ENCODE measurements at regions not wholly inside any gene's neighbourhood (a gene's known extent, or its start where the extent isn't known, plus 50 kb on each side); places are given as distances from the start of the nearest gene placed in this dataset.

GRCh38 chr14:100396266-100396795 is 73.2 kb downstream of the SLC25A47 start:
- H3K4me1 ChIP-seq = peaks cover 23% of the 10 kb centered on the region

GRCh38 chr14:100397005-100397404 is 73.9 kb downstream of the SLC25A47 start:
- Histone ChIP-seq H3K9ac (no peak overlapping the region), H3K27ac (no peak overlapping the region), H4K20me1 (0 out of 2 replicates have a peak, but pooled peaks cover 16% of the 10 kb centered on the region), H3K4me2 (no peak overlapping the region), H3K4me3 (no peak overlapping the region), H3K36me3 (no peaks in the 10 kb centered on the region), H3K4me1 (peaks cover 25% of the 10 kb centered on the region), H3K9me3 (no peaks in the 10 kb centered on the region), H3K27me3 (no peaks in the 10 kb centered on the region)
- TF ChIP-seq Cebpa-rat (IDR thresholded peaks at IDR 0.05) = no peak

More at GRCh38 chr14:100396266-100396795, 73.2 kb downstream of the SLC25A47 start:
- 0 out of 2 replicates have a peak, but pooled peaks cover 9% of the 10 kb centered on the region for H4K20me1 ChIP-seq
- H3K9me3 ChIP-seq = no peaks in the 10 kb centered on the region
- H3K4me2 ChIP-seq = no peak overlapping the region
- H3K27me3 ChIP-seq = no peaks in the 10 kb centered on the region
- no peak overlapping the region for H3K27ac ChIP-seq
- H3K4me3 ChIP-seq = no peak overlapping the region
- no peaks in the 10 kb centered on the region for H3K36me3 ChIP-seq
- no peak for TF ChIP-seq Cebpa-rat (IDR thresholded peaks at IDR 0.05)
- H3K9ac ChIP-seq = no peak overlapping the region

- TF ChIP-seq Cebpa-rat (IDR thresholded peaks at IDR 0.05) = no peak
- Histone ChIP-seq H3K27ac (no peak overlapping the region), H3K4me2 (no peak overlapping the region), H4K20me1 (0 out of 2 replicates have a peak, but pooled peaks cover 11% of the 10 kb centered on the region), H3K27me3 (no peaks in the 10 kb centered on the region), H3K4me3 (no peak overlapping the region), H3K9ac (no peak overlapping the region), H3K36me3 (no peaks in the 10 kb centered on the region), H3K4me1 (peaks cover 21% of the 10 kb centered on the region), H3K9me3 (no peaks in the 10 kb centered on the region)
Measured at GRCh38 chr14:100398044-100398443, 74.9 kb downstream of the SLC25A47 start.

GRCh38 chr14:100399052-100399849 is 76.1 kb downstream of the SLC25A47 start:
- Histone ChIP-seq H3K9me3 (no peaks in the 10 kb centered on the region), H3K9ac (no peak overlapping the region), H3K27ac (no peak overlapping the region), H3K4me3 (no peak overlapping the region), H3K27me3 (no peaks in the 10 kb centered on the region), H3K36me3 (no peaks in the 10 kb centered on the region), H3K4me1 (peaks cover 25% of the 10 kb centered on the region), H3K4me2 (no peak overlapping the region), H4K20me1 (0 out of 2 replicates have a peak, but pooled peaks cover 11% of the 10 kb centered on the region)
- no peak for TF ChIP-seq Cebpa-rat (IDR thresholded peaks at IDR 0.05)

- Histone ChIP-seq H3K9me3 (no peaks in the 10 kb centered on the region), H4K20me1 (0 out of 2 replicates have a peak, but pooled peaks cover 11% of the 10 kb centered on the region), H3K27me3 (no peaks in the 10 kb centered on the region), H3K27ac (no peak overlapping the region), H3K36me3 (no peaks in the 10 kb centered on the region), H3K4me3 (no peak overlapping the region), H3K4me1 (peaks cover 32% of the 10 kb centered on the region), H3K9ac (no peak overlapping the region), H3K4me2 (no peak overlapping the region)
- TF ChIP-seq Cebpa-rat (IDR thresholded peaks at IDR 0.05) = no peak
Measured at GRCh38 chr14:100400115-100400514, 77.0 kb downstream of the SLC25A47 start.

- Histone ChIP-seq H4K20me1 (0 out of 2 replicates have a peak, but pooled peaks cover 11% of the 10 kb centered on the region), H3K9ac (no peak overlapping the region), H3K4me2 (no peak overlapping the region; the same call in 1 of the 2 replicates), H3K9me3 (no peaks in the 10 kb centered on the region), H3K4me1 (peaks cover 36% of the 10 kb centered on the region), H3K27me3 (no peaks in the 10 kb centered on the region), H3K4me3 (no peak overlapping the region), H3K27ac (no peak overlapping the region), H3K36me3 (no peaks in the 10 kb centered on the region)
- TF ChIP-seq Cebpa-rat (IDR thresholded peaks at IDR 0.05) = no peak
Measured at GRCh38 chr14:100401031-100401692, 78.0 kb downstream of the SLC25A47 start.

GRCh38 chr14:100401792-100402191 is 78.7 kb downstream of the SLC25A47 start:
- no peak for TF ChIP-seq Cebpa-rat (IDR thresholded peaks at IDR 0.05)
- Histone ChIP-seq H3K4me1 (peaks cover 42% of the 10 kb centered on the region), H4K20me1 (0 out of 2 replicates have a peak, but pooled peaks cover 11% of the 10 kb centered on the region), H3K27me3 (no peaks in the 10 kb centered on the region), H3K9ac (no peak overlapping the region), H3K4me2 (no peak overlapping the region), H3K9me3 (no peaks in the 10 kb centered on the region), H3K27ac (no peak overlapping the region), H3K4me3 (no peak overlapping the region), H3K36me3 (no peaks in the 10 kb centered on the region)

GRCh38 chr14:100402631-100403030 is 79.5 kb downstream of the SLC25A47 start:
- Histone ChIP-seq H3K27me3 (no peaks in the 10 kb centered on the region), H4K20me1 (0 out of 2 replicates have a peak, but pooled peaks cover 11% of the 10 kb centered on the region), H3K4me1 (peaks cover 50% of the 10 kb centered on the region), H3K27ac (no peak overlapping the region), H3K4me2 (no peak overlapping the region), H3K4me3 (no peak overlapping the region), H3K9ac (no peak overlapping the region), H3K36me3 (no peaks in the 10 kb centered on the region), H3K9me3 (no peaks in the 10 kb centered on the region)
- TF ChIP-seq Cebpa-rat (IDR thresholded peaks at IDR 0.05) = no peak

GRCh38 chr14:100403105-100403504 is 80.0 kb downstream of the SLC25A47 start:
- H3K4me2 ChIP-seq = no peak overlapping the region
- no peak overlapping the region for H3K4me3 ChIP-seq
- peaks cover 50% of the 10 kb centered on the region for H3K4me1 ChIP-seq
- no peak overlapping the region for H3K27ac ChIP-seq
- H3K9ac ChIP-seq = no peak overlapping the region
- no peaks in the 10 kb centered on the region for H3K36me3 ChIP-seq
- H3K9me3 ChIP-seq = no peaks in the 10 kb centered on the region
- H3K27me3 ChIP-seq = no peaks in the 10 kb centered on the region
- H4K20me1 ChIP-seq = 0 out of 2 replicates have a peak, but pooled peaks cover 11% of the 10 kb centered on the region
- no peak for TF ChIP-seq Cebpa-rat (IDR thresholded peaks at IDR 0.05)

Data from BLaER1 (cell line).